ENCODE measurements at regions not wholly inside any gene's neighbourhood (a gene's known extent, or its start where the extent isn't known, plus 50 kb on each side); places are given as distances from the start of the nearest gene placed in this dataset.

- TF ChIP-seq PTBP1 (IDR thresholded peaks at IDR 0.05; ENCODE audit: low read depth, low read length, poor library complexity, severe bottlenecking) = no peak
- no peak for TF ChIP-seq ZNF3 (CRISPR knock-in tag; IDR thresholded peaks at IDR 0.05)
- TF ChIP-seq EZH2 (conservative IDR thresholded peaks at IDR 0.05; ENCODE audit: low read depth, low read length) = no peak
- TF ChIP-seq SKIL (CRISPR knock-in tag; IDR thresholded peaks at IDR 0.05; ENCODE audit: borderline replicate concordance) = no peak
- TF ChIP-seq ZNF34 (CRISPR knock-in tag; IDR thresholded peaks at IDR 0.05; ENCODE audit: borderline replicate concordance) = no peak
- no peak for TF ChIP-seq ZNF761 (CRISPR knock-in tag; conservative IDR thresholded peaks at IDR 0.05)
- TF ChIP-seq SP1 (IDR thresholded peaks at IDR 0.05) = no peak
- no peak for TF ChIP-seq SP1 (CRISPR knock-in tag; IDR thresholded peaks at IDR 0.05)
- no peak for TF ChIP-seq ZBTB7A (CRISPR knock-in tag; IDR thresholded peaks at IDR 0.05)
- no peak for TF ChIP-seq CTCF (CRISPR knock-in tag; IDR thresholded peaks at IDR 0.05)
Observed at GRCh38 chr2:600542-601386, 76.4 kb downstream of the TMEM18 start.

Measured in HepG2 (cell line).